Hematopoietic multipotent progenitor cell treated with erythropoietin and hydrocortisone succinate and interleukin-3 and kit ligand, for 15 days (in vitro differentiated cells): ENCODE measurements at regions not wholly inside any gene's neighbourhood (a gene's known extent, or its start where the extent isn't known, plus 50 kb on each side); places are given as distances from the start of the nearest gene placed in this dataset.

Experiments
- DNase-seq: peaks from one replicate; pipeline ENCODE4 v3.0.0-alpha.2; 2015; ENCODE audit warnings: low spot score

DNA sequence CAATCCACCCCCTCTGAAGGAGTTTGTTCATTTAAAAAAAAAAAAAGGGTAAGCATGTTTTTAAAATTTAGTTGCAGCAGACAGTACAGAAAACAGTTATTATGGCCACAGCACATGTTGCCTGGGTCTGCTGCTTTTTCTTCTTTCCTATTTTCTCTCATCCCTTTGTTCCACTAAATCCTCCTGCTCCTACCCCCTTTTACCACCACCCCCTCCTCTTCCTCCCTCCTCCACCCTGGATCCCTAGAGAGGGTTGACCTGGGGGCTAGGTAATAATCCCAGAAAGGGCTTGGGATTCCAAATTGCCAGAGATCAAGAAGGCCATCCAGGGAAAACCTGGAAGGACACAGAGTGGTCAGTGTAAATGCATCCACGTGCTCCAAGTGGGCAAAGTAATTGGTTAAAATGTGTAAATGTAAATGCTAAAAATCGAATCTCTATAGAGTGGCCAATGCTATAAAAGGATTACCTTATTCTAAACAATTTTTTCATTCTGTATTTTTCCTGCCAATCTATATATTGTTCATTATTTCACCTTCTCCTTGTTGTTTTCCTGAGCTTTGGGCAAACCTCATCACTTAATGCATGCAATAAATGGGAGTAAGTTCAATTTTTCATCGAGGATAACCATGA lies 89.0 kb upstream of the PIK3CG start:
- no peak for DNase-seq

DNA sequence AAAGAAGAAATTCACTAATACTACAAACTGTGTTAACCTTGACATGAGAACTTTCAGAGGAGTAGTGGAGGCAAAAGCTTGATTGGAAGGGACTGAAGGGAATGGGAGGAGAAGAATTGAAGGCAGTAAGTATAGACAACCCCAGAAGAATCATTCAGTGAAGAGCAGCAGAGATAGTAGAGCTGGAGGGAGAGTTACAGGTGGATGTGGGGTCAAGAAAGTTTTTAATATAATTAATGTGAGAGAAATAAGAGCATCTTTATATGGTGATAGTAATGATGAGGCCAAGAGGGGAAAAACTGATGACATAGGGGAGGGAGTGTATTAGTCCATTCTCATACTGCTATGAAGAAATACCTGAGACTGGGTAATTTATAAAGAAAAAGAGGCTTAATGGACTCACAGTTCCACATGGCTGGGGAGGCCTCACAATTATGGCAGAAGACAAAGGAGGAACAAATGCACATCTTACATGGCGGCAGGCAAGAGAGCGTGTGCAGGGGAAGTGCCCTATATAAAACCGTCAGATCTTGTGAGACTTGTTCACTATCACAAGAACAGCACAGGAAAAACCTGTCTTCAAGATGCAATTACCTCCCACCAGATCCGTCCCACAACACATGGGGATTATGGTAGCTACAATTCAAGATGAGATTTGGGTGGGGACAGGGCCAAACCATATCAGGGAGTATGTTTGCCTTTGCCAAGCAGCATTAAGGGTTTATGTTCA lies 88.3 kb upstream of the PIK3CG start:
- no peak for DNase-seq

DNA sequence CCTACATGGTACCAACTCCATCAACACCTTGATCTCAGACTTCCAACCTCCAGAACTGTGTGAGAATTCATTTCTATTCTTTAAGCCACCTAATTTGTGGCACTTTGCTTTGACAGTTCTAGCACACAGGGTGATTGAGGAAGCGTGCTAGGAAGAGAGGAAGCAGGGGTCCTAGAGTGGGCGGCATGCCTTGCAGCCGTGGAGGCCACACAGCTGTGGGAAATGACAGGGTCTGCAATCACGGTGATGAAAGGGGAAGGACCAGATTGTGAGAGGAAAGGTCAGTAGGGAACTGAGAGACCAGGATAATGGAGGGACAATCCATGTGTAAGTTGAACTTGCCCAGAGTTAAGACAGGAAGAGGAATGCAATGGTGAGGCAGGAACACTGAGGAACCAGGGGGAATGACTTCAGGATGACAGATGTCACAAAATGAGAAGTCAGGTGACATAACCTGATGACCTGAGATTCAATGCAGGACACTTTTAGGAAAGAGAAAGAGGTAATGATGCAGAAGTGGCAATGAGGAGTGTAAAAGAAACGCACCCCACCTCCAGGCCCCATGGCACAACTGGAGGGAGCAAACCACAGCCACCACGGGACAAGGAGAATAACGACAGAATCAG lies 87.3 kb upstream of the PIK3CG start:
- DNase-seq: no peak

DNA sequence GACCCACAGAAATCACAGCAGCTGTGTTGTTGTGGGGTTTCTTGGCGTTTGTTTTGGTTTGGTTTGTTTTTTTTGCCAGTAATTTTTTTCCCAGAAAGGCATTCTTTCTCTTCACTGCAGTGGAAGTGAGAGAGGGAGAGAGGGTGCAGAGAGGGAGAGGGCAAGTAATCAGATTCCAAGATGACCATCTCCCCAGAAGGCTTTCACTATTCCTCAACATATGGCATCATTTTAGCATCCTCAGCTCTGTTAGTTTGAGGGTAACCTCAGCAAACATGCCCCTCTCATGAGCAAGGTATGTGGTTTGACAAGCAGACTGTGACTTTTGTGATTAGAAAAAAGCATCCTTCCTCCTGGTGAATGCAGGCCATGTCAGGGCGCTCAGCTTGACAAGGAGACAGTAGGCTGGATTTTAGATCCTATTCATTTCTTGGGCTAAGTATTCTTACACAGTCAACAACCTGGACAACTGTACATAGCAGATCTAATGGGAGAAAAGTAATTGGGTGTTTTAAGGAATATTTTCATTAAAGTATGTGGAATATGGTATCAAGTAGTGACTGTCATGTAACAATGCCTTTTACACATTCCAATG lies 86.3 kb upstream of the PIK3CG start:
- DNase-seq: no peak

DNA sequence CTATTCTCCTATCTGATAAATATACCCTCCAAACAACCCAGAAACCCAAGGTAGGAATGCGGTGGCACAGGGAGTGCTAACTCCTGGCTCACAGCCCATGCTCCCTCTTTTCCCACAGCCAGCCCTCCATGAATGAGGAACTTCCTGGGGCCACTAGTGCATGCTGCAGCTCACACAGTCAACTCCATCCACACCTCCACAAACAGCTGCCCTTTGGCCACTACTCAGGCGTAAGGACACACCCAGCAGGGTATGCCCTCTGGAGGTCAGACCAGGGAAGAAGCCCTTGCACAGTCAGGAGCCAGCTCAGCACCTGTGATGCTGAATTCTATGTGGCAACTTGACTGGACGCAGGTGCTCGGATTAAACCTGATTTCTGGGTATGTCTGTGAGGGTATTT lies 85.2 kb upstream of the PIK3CG start:
- peak; percentile 9 for DNase-seq

DNA sequence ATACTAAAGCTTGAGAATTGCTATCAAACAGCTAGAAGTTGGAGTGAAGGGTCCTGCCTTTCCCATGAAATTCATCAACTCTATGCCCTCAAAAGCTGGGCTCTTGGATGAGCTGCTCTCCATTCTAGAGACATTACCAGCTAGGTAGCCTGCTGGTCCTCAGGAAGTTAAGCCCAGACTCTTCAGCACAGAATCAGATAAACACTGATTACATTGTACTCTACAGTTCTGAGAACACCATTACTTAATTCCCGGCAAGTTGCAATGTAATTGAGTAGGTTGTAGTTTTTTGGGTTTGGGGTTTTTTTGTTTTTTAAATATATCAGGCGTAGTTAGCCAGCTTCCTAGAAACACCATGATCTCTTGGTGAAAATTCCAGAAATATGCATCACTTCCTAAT lies 84.1 kb upstream of the PIK3CG start:
- DNase-seq: no peak

DNA sequence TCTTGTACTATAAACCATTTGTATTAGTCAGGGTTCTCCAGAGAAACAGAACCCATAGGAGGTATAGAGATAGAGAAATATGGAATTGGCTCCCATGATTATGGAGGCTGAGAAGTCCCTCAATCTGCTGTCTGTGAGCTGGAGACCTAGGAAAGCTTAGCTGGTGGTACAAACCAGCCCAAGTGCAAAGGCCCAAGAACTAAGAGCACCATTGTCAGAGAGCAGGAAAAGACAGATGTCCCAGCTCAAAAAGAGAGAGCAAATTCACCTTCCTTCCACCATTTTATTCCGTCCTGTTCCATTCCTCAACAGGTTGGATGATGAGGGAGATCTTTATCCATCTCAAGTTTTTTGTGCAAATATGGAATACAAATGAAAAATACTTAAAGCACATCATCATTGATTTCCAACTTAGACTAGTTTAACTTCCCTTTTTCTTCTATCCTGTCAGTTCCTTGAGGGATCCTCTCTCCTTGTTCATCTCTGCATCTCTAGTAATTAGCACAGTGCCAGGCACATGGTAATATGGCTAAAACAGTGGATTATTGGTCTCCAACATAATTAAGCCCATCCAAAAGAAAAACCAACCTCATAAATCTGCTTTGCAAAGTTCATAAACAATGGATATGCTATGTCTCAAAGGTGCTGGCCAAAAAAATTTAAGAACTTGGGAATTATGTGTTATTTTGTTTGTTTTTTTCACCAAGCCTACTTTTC lies 83.1 kb upstream of the PIK3CG start:
- no peak for DNase-seq

DNA sequence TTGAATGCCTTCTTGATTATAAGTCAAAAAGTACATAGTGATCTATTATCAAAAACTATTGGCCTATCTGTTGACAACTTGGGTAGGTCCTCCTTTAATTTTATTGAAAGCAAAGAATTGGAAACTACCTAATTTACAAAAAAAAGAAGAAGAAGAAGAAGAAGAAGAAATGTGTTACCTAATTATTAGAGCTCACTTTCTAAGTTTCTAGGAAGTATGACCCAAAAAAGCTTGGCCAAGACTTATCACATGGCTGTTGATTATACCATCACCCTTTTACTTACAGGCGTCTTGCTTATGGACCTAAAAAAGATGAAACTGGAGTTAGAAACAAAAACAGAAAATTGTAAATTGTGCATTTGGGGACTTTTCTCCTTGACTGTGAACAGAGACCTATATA lies 81.8 kb upstream of the PIK3CG start:
- DNase-seq: no peak

DNA sequence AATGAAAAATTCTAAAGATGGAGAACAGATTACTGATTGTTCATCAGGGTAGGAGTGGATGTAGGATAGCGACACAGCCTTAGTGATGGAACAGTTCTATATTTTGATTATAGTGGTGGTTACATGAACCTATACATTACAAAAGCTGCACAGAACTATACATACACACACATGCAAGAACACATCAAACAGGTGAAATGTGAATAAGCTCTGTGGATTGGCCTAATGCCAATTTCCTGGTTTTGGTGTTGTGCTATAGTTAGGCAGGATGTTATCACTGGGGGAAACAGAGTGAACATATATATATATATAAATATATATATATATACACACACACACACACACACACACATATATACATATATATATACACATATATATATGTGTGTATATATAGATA lies 76.4 kb upstream of the PIK3CG start:
- no peak for DNase-seq

DNA sequence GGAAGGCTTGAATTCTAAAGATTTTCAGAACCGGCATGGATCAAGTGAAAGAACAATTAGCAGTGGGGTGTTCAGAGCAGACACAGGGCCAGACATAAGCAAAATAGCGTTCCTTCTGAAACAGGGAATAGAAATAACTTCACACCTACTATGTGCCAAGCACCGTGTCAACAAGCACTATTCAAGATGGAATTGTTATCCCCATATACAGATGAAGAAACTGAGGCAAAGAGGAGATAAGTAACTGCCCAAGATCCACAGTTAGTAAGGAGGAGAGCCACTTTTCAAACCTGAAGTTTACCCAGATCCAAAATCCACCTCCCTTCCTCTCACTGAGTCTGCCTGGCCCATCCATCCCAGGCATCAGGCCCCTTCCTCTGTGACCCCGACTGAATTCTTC lies 73.6 kb upstream of the PIK3CG start:
- no peak for DNase-seq

DNA sequence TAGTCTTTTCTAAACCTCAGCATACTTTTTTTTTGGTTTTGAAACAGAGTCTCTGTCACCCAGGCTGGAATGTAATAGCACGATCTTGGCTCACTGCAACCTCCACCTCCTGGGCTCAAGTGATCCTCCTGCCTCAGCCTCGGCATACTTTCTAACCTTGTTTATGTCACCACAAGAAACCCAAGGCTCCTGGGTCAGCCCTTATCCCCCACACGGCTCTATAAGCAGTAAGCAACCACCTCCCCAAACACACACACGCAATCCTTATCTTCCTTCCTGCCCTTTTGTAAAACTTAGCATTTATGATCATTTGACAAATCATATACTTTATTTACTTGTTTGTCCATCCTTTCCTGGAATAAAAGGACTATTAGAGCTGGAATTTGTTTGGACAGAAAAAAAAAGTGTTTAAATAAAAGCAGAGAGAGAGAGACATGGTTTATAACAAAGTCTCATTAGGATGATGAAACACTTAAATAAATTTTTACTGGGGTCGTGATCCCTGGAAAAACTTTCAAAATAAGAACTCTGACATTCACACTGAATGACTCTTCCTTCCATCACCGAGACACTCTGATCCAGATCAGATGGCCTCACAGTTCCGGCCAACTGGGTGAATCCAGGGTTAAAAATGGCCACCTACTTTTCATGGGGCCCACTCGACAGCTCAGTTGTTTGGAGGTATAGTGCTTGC lies 72.7 kb upstream of the PIK3CG start:
- DNase-seq: no peak

DNA sequence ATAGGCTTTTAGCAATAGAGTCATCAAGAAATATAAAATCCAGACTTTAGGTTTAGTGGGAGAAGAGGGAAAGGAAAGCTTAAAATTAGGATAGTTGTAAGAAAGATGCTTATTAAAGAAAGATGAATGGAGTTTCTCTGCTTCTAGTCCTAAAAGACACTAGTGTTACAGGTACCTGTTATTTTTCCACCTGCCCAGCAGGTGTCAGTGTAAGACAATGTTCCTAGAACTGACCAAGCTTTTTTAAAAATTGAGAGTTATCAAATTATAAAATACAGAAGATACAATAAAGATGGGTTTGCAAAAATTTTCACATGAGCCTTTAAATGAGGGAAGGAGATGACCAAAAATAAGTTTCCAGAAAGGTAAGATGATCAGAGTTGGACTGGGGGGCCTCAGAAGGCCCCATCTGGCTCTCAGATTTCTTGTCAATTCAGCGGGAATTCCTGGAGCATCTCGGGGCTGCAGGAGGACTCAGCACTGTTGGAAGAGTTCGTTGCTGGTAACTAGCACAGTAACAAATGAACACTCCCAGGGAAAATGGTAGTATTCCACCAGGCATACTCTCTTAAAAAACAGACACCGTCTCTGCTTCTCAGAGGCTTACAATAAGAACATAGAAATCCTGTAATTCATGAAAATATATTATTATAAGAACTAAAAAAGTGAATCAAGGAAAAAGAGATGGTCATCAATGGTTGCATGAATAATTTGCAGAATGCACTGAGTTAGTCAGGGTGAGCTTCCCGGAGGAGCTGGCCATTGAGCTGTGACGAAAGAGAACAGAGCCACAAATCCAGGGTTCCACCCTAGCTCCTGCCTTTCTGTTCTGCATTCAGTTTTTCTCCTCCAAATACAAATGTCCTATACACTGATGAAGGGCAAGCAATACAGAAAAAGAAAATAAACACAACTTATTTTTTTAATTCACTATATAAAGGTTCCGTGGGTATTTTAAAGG lies 71.8 kb upstream of the PIK3CG start:
- peak; percentile 50 for DNase-seq

DNA sequence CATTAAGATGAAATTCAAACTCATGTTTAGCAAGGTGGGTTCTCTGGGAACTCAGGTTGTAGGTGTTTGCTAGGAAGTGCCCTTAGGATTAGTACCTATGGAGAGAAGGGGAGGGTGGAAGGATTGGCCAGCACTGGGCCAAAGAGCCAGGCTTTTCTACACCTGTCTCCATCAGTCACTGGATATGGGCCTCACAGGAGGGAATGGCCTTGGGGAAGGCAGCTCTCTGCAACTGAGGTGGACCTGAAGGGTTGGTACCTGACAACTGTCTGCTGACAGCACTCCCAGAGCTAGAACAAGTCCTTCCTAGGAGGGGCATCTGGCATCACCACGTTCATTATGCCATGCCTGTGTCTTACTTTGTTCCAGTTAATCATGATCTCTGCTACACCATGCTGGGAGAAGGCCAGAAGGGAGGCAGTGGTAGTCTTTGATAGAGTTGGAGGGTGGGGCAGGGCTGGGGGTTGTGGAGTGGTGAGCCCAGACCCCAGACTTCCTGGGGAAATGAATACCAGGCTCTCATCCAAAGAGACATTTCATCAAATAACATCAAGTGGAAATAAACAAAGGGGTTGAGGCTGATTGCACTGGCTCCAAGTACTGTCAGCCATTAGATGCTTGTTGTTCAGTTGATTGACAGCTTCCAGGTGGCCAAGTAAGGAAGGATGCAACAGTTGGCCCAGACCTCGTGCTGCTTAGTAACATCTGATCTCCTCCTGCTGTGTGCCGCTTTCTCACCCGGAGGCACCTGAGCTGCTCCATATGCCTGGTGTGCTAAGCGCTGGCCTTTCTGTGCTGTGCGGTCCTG lies 70.6 kb upstream of the PIK3CG start:
- DNase-seq: no peak

DNA sequence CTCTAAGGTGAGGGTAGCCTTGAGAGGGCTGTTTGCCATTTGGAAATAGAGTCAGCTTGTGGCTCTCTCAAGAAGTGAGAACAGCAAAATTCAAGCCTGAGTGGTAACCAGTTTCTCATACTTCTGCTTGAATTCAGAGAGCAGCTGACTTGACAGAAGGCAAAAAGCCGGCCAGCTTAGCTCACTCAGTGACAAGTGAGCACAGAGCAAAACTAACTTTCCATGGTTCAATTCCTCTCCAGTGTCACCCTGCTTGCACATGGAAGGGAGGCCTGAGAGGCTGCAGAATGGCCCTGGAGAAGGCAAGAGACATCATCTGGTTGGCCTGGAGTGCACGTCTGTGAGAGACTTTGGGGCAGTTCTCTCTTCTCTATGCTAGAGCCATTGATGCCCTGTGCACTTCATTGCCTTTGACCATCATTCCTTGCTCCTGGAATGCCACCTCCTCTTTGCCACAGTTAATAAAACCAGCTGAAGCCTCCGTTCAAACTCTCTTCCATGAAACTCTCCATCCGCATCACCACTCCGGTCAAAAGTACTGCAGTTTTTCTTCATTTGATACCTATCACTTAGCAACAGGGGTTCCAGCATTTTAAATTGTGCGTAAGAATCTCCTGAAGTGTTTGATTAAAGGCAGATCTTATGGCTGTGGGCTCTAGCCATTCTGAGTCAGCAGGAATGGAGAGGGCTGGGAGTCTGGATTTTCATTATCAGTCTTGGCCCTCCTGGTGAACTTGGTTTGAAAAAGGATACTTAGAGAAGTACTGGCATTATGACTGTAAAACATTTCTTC lies 69.8 kb upstream of the PIK3CG start:
- no peak for DNase-seq

DNA sequence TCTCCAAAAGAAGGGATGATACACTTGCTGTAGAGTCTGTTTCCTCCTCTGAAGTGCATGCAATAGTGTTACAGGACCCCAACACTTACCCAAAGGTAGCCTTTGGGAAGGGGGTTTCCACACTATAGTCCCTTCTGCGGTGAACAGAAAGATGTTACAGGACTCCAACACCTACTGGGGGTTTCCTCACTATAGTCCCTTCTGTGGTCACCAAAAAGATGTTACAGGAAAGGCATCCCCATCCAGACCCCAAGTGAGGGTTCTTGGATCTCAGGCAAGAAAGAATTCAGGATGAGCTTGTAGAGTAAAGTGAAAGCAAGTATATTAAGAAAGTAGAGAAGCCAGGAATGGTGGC lies 69.2 kb upstream of the PIK3CG start:
- no peak for DNase-seq

DNA sequence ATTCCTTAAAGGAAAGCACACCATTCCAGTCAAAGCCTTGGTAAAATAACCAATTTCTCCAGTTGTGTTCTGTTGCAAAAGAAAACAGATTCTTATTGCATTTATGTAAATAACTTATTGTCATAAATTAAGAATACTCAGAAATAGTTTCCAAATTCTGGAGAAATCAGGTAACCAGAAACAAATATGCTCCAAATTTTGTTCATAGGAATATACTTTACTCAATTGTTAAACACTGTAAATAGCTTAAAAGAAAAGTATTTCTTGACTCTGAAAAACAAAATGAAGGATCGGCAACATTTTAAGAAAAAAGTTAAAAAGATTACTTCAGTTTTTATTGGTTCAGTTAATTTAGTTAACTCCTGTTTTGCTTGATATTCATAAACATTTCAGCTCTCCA lies 67.1 kb upstream of the PIK3CG start:
- no peak for DNase-seq

DNA sequence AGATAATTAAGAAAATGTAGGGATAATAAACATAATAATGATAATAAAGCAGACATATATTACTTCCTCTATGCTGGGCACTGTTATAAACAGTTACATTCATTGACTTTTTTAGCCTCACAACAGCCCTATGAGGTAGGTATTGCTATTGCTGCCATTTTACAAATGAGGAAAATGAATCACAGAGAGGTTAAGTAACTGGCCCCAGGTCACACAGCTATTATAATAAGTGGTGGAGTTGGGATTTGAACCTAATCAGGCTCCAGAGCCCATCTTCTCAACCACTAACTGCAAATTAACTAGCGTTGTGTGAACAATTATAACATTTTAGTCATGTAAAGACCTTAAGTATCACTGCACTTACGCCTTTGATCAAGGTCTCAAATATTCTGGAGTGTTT lies 62.5 kb upstream of the PIK3CG start:
- no peak for DNase-seq

DNA sequence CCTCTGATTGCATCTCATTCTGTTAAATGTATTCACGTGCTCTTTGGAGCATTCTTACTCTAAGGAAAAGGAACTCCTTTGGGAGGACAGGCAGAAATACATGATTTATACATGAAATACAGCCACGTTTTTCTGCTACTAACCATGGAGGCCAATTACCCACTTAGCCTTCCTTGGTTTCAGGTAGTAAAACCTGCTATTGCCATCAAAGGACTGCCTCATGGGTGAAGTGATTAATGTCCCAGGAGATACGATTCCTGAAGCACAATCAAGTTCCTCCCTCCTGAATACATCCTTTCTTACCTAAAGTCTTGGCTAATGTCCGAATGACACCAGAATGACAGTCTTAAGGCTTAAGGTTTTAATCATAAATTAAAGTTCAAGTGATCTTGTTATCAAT lies 58.5 kb upstream of the PIK3CG start:
- DNase-seq: no peak

DNA sequence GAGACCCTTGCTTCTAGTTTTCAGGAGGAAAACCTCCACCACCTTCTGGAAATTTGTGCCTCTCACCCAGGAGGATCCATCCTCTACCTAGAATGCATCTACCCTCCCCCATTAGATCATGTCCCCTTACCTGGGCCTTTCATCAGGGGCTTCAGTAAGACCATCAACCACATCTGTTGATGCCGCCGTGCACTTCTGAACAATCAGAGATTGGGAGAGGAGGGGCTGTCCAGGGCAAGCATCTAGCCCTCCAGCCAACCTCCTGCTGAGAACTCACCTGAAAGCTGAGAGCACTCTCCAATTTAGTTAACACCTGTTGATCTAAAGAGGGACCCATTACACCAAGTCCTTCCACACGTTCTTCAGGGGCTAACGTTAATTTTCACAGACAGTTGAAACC lies 57.6 kb upstream of the PIK3CG start:
- no peak for DNase-seq
